OCI-LY7 (cell line): ENCODE measurements at regions not wholly inside any gene's neighbourhood (a gene's known extent, or its start where the extent isn't known, plus 50 kb on each side); places are given as distances from the start of the nearest gene placed in this dataset.

Source experiments
- CTCF ChIP-seq: fragments of 200-600 bp; sonication (generic); conservative IDR thresholded peaks from 2 replicates; pipeline ENCODE4 v1.5.1; 2014; ENCODE audit warnings: mild to moderate bottlenecking, antibody characterized with exemption, low read length, moderate library complexity, mixed read lengths
- EZH2phosphoT487 ChIP-seq: fragments of 200-600 bp; sonication (generic); IDR thresholded peaks from 2 replicates; pipeline ENCODE4 v1.6.1; 2018; ENCODE audit warnings: low read depth, borderline replicate concordance, mild to moderate bottlenecking, mixed run types, antibody characterized with exemption, low read length, moderate library complexity, mixed read lengths

GRCh38 chr12:70078161-70078560 lies 165.1 kb upstream of the CNOT2 start:
- TF ChIP-seq CTCF (no peak), EZH2phosphoT487 (no peak)
